Activated CD4-positive, alpha-beta T cell treated with anti-CD3 and anti-CD28 coated beads, Interleukin-2, Interleukin-6, amounts not matched to agents 100 ng/mL and 50 ng/mL, durations not matched to agents 16 hours and 8 hours (primary cell): ENCODE measurements at regions not wholly inside any gene's neighbourhood (a gene's known extent, or its start where the extent isn't known, plus 50 kb on each side); places are given as distances from the start of the nearest gene placed in this dataset.

Experiments used
- DNase-seq: peaks from one replicate; pipeline ENCODE4 v3.0.0-alpha.2; 2020

GRCh38 chr1:90192408-90192807 is 197.5 kb downstream of the ZNF326 start:
- no peak for DNase-seq

- DNase-seq = no peak
Observed at GRCh38 chr1:90190523-90190922, 195.6 kb downstream of the ZNF326 start.

- no peak for DNase-seq
Observed at GRCh38 chr1:90189889-90190288, 195.0 kb downstream of the ZNF326 start.

- DNase-seq = no peak
Observed at GRCh38 chr1:90187323-90187585, 192.3 kb downstream of the ZNF326 start.

- no peak for DNase-seq
Observed at GRCh38 chr1:90186506-90187322, 191.8 kb downstream of the ZNF326 start.

- DNase-seq = no peak
Observed at GRCh38 chr1:90176530-90176929, 181.6 kb downstream of the ZNF326 start.

GRCh38 chr1:90175490-90176167 is 180.7 kb downstream of the ZNF326 start:
- no peak for DNase-seq

GRCh38 chr1:90174246-90174645 is 179.3 kb downstream of the ZNF326 start:
- no peak for DNase-seq

- no peak for DNase-seq
Observed at GRCh38 chr1:90162216-90162615, 167.3 kb downstream of the ZNF326 start.

GRCh38 chr1:90161625-90162024 is 166.7 kb downstream of the ZNF326 start:
- no peak for DNase-seq

- DNase-seq = no peak
Observed at GRCh38 chr1:90155721-90156487, 161.0 kb downstream of the ZNF326 start.

GRCh38 chr1:90154711-90155110 is 159.8 kb downstream of the ZNF326 start:
- no peak for DNase-seq

- no peak for DNase-seq
Observed at GRCh38 chr1:90149101-90149500, 154.2 kb downstream of the ZNF326 start.

- no peak for DNase-seq
Observed at GRCh38 chr1:90147093-90147492, 152.2 kb downstream of the ZNF326 start.

- DNase-seq = no peak
Observed at GRCh38 chr1:90144820-90145219, 149.9 kb downstream of the ZNF326 start.

- no peak for DNase-seq
Observed at GRCh38 chr1:90143591-90143990, 148.7 kb downstream of the ZNF326 start.

- DNase-seq = no peak
Observed at GRCh38 chr1:90142697-90143096, 147.8 kb downstream of the ZNF326 start.

- no peak for DNase-seq
Observed at GRCh38 chr1:90139837-90140236, 144.9 kb downstream of the ZNF326 start.

GRCh38 chr1:90135286-90135685 is 140.4 kb downstream of the ZNF326 start:
- DNase-seq = no peak

- no peak for DNase-seq
Observed at GRCh38 chr1:90134175-90134955, 139.5 kb downstream of the ZNF326 start.

- peak; percentile 14 for DNase-seq
Observed at GRCh38 chr1:90133133-90133532, 138.2 kb downstream of the ZNF326 start.

GRCh38 chr1:90132306-90132705 is 137.4 kb downstream of the ZNF326 start:
- no peak for DNase-seq

- peak; percentile 2 for DNase-seq
Observed at GRCh38 chr1:90127288-90127953, 132.5 kb downstream of the ZNF326 start.
